Karpas-422 (cell line): ENCODE measurements at regions not wholly inside any gene's neighbourhood (a gene's known extent, or its start where the extent isn't known, plus 50 kb on each side); places are given as distances from the start of the nearest gene placed in this dataset.

ENCODE experiments used
- DNase-seq: peaks from one replicate; pipeline ENCODE4 v3.0.0-alpha.2; 2015
- H2AFZ ChIP-seq: fragments of 200-600 bp; sonication (generic); 2 replicates; pipeline ENCODE4 v1.6.1; 2014; ENCODE audit warnings: antibody characterized with exemption, low read length, mixed read lengths
- H3K27ac ChIP-seq: fragments of 200-600 bp; sonication (generic); 2 replicates; pipeline ENCODE4 v1.5.1; 2014; ENCODE audit warnings: mild to moderate bottlenecking, low read length, moderate library complexity
- H3K27me3 ChIP-seq: fragments of 200-600 bp; sonication (generic); 2 replicates; pipeline ENCODE4 v1.6.1; 2014; ENCODE audit warnings: low read length, mixed read lengths
- H3K36me3 ChIP-seq: fragments of 200-600 bp; sonication (generic); 2 replicates; pipeline ENCODE4 v1.6.1; 2014; ENCODE audit warnings: low read length, mixed read lengths; ENCODE audit not compliant: insufficient read depth
- H3K4me1 ChIP-seq: fragments of 200-600 bp; sonication (generic); 2 replicates; pipeline ENCODE4 v1.6.1; 2014; ENCODE audit warnings: mild to moderate bottlenecking, low read length, mixed read lengths
- H3K4me2 ChIP-seq: fragments of 200-600 bp; sonication (generic); 2 replicates; pipeline ENCODE4 v1.6.1; 2014; ENCODE audit warnings: low read length, low read depth, mild to moderate bottlenecking; ENCODE audit not compliant: poor library complexity, severe bottlenecking
- H3K4me3 ChIP-seq: fragments of 200-600 bp; sonication (generic); 2 replicates; pipeline ENCODE4 v1.5.1; 2014; ENCODE audit warnings: mild to moderate bottlenecking, antibody characterized with exemption, low read length, mixed read lengths
- H3K79me2 ChIP-seq: fragments of 200-600 bp; sonication (generic); 2 replicates; pipeline ENCODE4 v1.6.1; 2014; ENCODE audit warnings: mild to moderate bottlenecking, low read length, mixed read lengths
- H3K9ac ChIP-seq: fragments of 200-600 bp; sonication (generic); 2 replicates; pipeline ENCODE4 v1.6.0; 2014; ENCODE audit warnings: low read length
- H3K9me2 ChIP-seq: fragments of 200-600 bp; sonication (generic), shearing (Covaris generic); replicated peaks from 2 replicates; pipeline ENCODE4 v1.6.0; 2014; ENCODE audit warnings: mild to moderate bottlenecking, low read length, moderate library complexity; ENCODE audit not compliant: insufficient read depth
- H3K9me3 ChIP-seq: fragments of 300-700, 200-600 bp; sonication (generic); 2 replicates; pipeline ENCODE4 v1.6.1; 2014; ENCODE audit warnings: low read length, mixed read lengths
- H4K20me1 ChIP-seq: fragments of 200-600 bp; sonication (generic); 2 replicates; pipeline ENCODE4 v1.6.1; 2014; ENCODE audit warnings: mild to moderate bottlenecking, antibody characterized with exemption, low read length, low read depth; ENCODE audit not compliant: insufficient read depth

GRCh38 chr14:97311411-97311810, 514.2 kb downstream of the VRK1 start:
- no peaks in the 10 kb centered on the region for H4K20me1 ChIP-seq
- H3K36me3 ChIP-seq: no peaks in the 10 kb centered on the region
- no peak overlapping the region for H3K4me3 ChIP-seq
- peak; percentile 57 for DNase-seq
- no peaks in the 10 kb centered on the region; the same call in 1 of the 2 replicates for H3K9me2 ChIP-seq
- H3K27me3 ChIP-seq: no peaks in the 10 kb centered on the region
- H3K9me3 ChIP-seq: no peaks in the 10 kb centered on the region
- H3K9ac ChIP-seq: no peak overlapping the region
- H2AFZ ChIP-seq: no peak overlapping the region
- no peaks in the 10 kb centered on the region for H3K79me2 ChIP-seq
- peaks cover 4% of the 10 kb centered on the region for H3K4me1 ChIP-seq
- H3K27ac ChIP-seq: no peak overlapping the region
- H3K4me2 ChIP-seq: no peak overlapping the region

- DNase-seq: no peak
- Histone ChIP-seq H3K4me2 (no peak overlapping the region), H3K9me3 (no peaks in the 10 kb centered on the region), H3K9ac (no peak overlapping the region), H3K36me3 (no peaks in the 10 kb centered on the region), H3K4me1 (peaks cover 4% of the 10 kb centered on the region), H3K9me2 (no peaks in the 10 kb centered on the region; the same call in 1 of the 2 replicates), H3K27me3 (no peaks in the 10 kb centered on the region), H4K20me1 (no peaks in the 10 kb centered on the region), H3K27ac (no peak overlapping the region), H3K79me2 (no peaks in the 10 kb centered on the region), H3K4me3 (no peak overlapping the region), H2AFZ (no peak overlapping the region)
Measured at GRCh38 chr14:97312910-97313309, 515.7 kb downstream of the VRK1 start.

- Histone ChIP-seq H3K9me3 (no peaks in the 10 kb centered on the region), H3K27me3 (no peaks in the 10 kb centered on the region), H3K27ac (no peak overlapping the region), H3K4me1 (peaks cover 4% of the 10 kb centered on the region), H4K20me1 (no peaks in the 10 kb centered on the region), H3K36me3 (no peaks in the 10 kb centered on the region), H3K79me2 (no peaks in the 10 kb centered on the region), H3K4me3 (no peak overlapping the region), H2AFZ (no peak overlapping the region), H3K9ac (no peak overlapping the region), H3K4me2 (no peak overlapping the region), H3K9me2 (no peaks in the 10 kb centered on the region; the same call in 1 of the 2 replicates)
- no peak for DNase-seq
Measured at GRCh38 chr14:97315790-97316189, 518.6 kb downstream of the VRK1 start.

DNA sequence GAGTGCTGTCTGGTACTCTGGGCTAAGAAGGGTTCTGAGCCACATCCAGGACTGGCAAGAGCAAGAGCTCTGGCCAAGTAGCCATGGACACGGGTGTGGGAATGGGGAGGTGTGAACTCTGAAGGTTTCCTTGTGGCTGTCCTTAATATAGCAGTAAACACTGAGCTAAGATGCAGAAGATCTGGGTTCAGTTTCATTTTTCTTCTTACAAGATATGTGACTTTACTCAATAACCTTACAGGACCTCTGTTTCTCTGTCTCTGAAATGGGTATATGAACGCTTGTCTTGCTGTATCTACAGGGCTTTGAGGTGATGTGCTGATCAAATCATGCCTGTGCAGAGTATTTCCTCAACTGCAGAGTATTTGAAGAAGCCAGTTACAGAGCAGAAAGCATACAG, 521.2 kb downstream of the VRK1 start:
- DNase-seq: no peak
- no peak overlapping the region for H3K4me2 ChIP-seq
- H2AFZ ChIP-seq: no peak overlapping the region
- no peaks in the 10 kb centered on the region for H3K4me1 ChIP-seq
- no peak overlapping the region for H3K9ac ChIP-seq
- H3K36me3 ChIP-seq: no peaks in the 10 kb centered on the region
- H4K20me1 ChIP-seq: no peaks in the 10 kb centered on the region
- no peak overlapping the region for H3K4me3 ChIP-seq
- H3K27ac ChIP-seq: no peak overlapping the region
- H3K79me2 ChIP-seq: no peaks in the 10 kb centered on the region
- no peaks in the 10 kb centered on the region for H3K27me3 ChIP-seq
- no peaks in the 10 kb centered on the region for H3K9me2 ChIP-seq
- no peaks in the 10 kb centered on the region for H3K9me3 ChIP-seq

GRCh38 chr14:97319691-97320090, 522.5 kb downstream of the VRK1 start:
- Histone ChIP-seq H3K4me1 (no peaks in the 10 kb centered on the region), H2AFZ (no peak overlapping the region), H3K79me2 (no peaks in the 10 kb centered on the region), H3K9ac (no peak overlapping the region), H3K27me3 (no peaks in the 10 kb centered on the region), H3K4me2 (no peak overlapping the region), H3K9me2 (no peaks in the 10 kb centered on the region), H3K27ac (no peak overlapping the region), H4K20me1 (no peaks in the 10 kb centered on the region), H3K4me3 (no peak overlapping the region), H3K36me3 (no peaks in the 10 kb centered on the region), H3K9me3 (no peaks in the 10 kb centered on the region)
- DNase-seq: no peak

- H3K4me2 ChIP-seq: no peak overlapping the region
- H3K27me3 ChIP-seq: no peaks in the 10 kb centered on the region
- no peak overlapping the region for H3K9ac ChIP-seq
- H3K79me2 ChIP-seq: no peaks in the 10 kb centered on the region
- no peaks in the 10 kb centered on the region for H3K9me3 ChIP-seq
- H3K9me2 ChIP-seq: no peaks in the 10 kb centered on the region
- no peak overlapping the region for H3K27ac ChIP-seq
- peaks cover 8% of the 10 kb centered on the region for H3K4me1 ChIP-seq
- H3K4me3 ChIP-seq: no peak overlapping the region
- no peak overlapping the region for H2AFZ ChIP-seq
- H3K36me3 ChIP-seq: no peaks in the 10 kb centered on the region
- no peaks in the 10 kb centered on the region for H4K20me1 ChIP-seq
- DNase-seq: no peak
Measured at GRCh38 chr14:97328743-97329142, 531.6 kb downstream of the VRK1 start.

- H3K9me2 ChIP-seq: no peaks in the 10 kb centered on the region
- H3K9me3 ChIP-seq: no peaks in the 10 kb centered on the region
- no peak for DNase-seq
- no peaks in the 10 kb centered on the region for H4K20me1 ChIP-seq
- no peak overlapping the region for H3K27ac ChIP-seq
- no peaks in the 10 kb centered on the region for H3K36me3 ChIP-seq
- no peak overlapping the region for H3K4me3 ChIP-seq
- no peak overlapping the region for H3K4me2 ChIP-seq
- no peaks in the 10 kb centered on the region for H3K79me2 ChIP-seq
- H3K9ac ChIP-seq: no peak overlapping the region
- H3K4me1 ChIP-seq: peaks cover 8% of the 10 kb centered on the region
- H3K27me3 ChIP-seq: no peaks in the 10 kb centered on the region
- H2AFZ ChIP-seq: no peak overlapping the region
Measured at GRCh38 chr14:97329701-97330100, 532.5 kb downstream of the VRK1 start.

- no peak overlapping the region for H3K9ac ChIP-seq
- H3K36me3 ChIP-seq: no peaks in the 10 kb centered on the region
- no peak overlapping the region for H3K4me3 ChIP-seq
- H4K20me1 ChIP-seq: no peaks in the 10 kb centered on the region
- H3K4me1 ChIP-seq: peaks cover 10% of the 10 kb centered on the region
- no peaks in the 10 kb centered on the region for H3K9me3 ChIP-seq
- no peaks in the 10 kb centered on the region for H3K9me2 ChIP-seq
- H3K27ac ChIP-seq: no peak overlapping the region
- no peaks in the 10 kb centered on the region for H3K79me2 ChIP-seq
- DNase-seq: no peak
- no peak overlapping the region for H3K4me2 ChIP-seq
- no peak overlapping the region for H2AFZ ChIP-seq
- no peaks in the 10 kb centered on the region for H3K27me3 ChIP-seq
Measured at GRCh38 chr14:97331058-97331457, 533.9 kb downstream of the VRK1 start.

- peaks cover 14% of the 10 kb centered on the region for H3K4me1 ChIP-seq
- H3K4me3 ChIP-seq: no peak overlapping the region
- H3K36me3 ChIP-seq: no peaks in the 10 kb centered on the region
- H3K4me2 ChIP-seq: no peak overlapping the region
- H3K9ac ChIP-seq: no peak overlapping the region
- no peaks in the 10 kb centered on the region for H3K79me2 ChIP-seq
- H2AFZ ChIP-seq: no peak overlapping the region
- no peak overlapping the region for H3K27ac ChIP-seq
- H3K9me3 ChIP-seq: no peaks in the 10 kb centered on the region
- H3K9me2 ChIP-seq: no peaks in the 10 kb centered on the region
- no peaks in the 10 kb centered on the region for H4K20me1 ChIP-seq
- no peaks in the 10 kb centered on the region for H3K27me3 ChIP-seq
- no peak for DNase-seq
Measured at GRCh38 chr14:97331526-97331925, 534.3 kb downstream of the VRK1 start.
